SK-N-DZ (cell line): ENCODE measurements at regions not wholly inside any gene's neighbourhood (a gene's known extent, or its start where the extent isn't known, plus 50 kb on each side); places are given as distances from the start of the nearest gene placed in this dataset.
"Not testable (repeated sequence)": the region's sequence is repeated elsewhere in the genome, so short reads cannot be mapped to it uniquely, and the experiment has no call there.

Experiments used
- DNase-seq: peaks from one replicate; pipeline ENCODE4 v3.0.0-alpha.2; 2015; ENCODE audit warnings: low spot score

- no peak for DNase-seq
Observed at GRCh38 chr12:124706363-124706762, 139.0 kb upstream of the NCOR2 start.

- peak; percentile 81 for DNase-seq
Observed at GRCh38 chr12:124705545-124706138, 138.2 kb upstream of the NCOR2 start.

GRCh38 chr12:124704619-124705018 is 137.2 kb upstream of the NCOR2 start:
- DNase-seq: no peak

GRCh38 chr12:124703856-124704255 is 136.4 kb upstream of the NCOR2 start:
- DNase-seq: no peak

GRCh38 chr12:124702736-124703135 is 135.3 kb upstream of the NCOR2 start:
- no peak for DNase-seq

- DNase-seq: no peak
Observed at GRCh38 chr12:124700810-124701592, 133.6 kb upstream of the NCOR2 start.

- DNase-seq: no peak
Observed at GRCh38 chr12:124699909-124700308, 132.5 kb upstream of the NCOR2 start.

- DNase-seq: no peak
Observed at GRCh38 chr12:124698998-124699305, 131.5 kb upstream of the NCOR2 start.

GRCh38 chr12:124698211-124698997 is 131.0 kb upstream of the NCOR2 start:
- DNase-seq: no peak

- DNase-seq: not testable (repeated sequence)
Observed at GRCh38 chr12:124697722-124698121, 130.3 kb upstream of the NCOR2 start.

GRCh38 chr12:124696693-124697476 is 129.5 kb upstream of the NCOR2 start:
- DNase-seq: no peak

- DNase-seq: no peak
Observed at GRCh38 chr12:124695861-124696260, 128.4 kb upstream of the NCOR2 start.

- DNase-seq: peak; percentile 64
Observed at GRCh38 chr12:124694846-124695497, 127.6 kb upstream of the NCOR2 start.

- DNase-seq: no peak
Observed at GRCh38 chr12:124694250-124694649, 126.8 kb upstream of the NCOR2 start.

- DNase-seq: no peak
Observed at GRCh38 chr12:124693111-124693723, 125.8 kb upstream of the NCOR2 start.

- no peak for DNase-seq
Observed at GRCh38 chr12:124692443-124692842, 125.0 kb upstream of the NCOR2 start.

GRCh38 chr12:124691429-124691828 is 124.0 kb upstream of the NCOR2 start:
- no peak for DNase-seq

GRCh38 chr12:124689631-124690030 is 122.2 kb upstream of the NCOR2 start:
- DNase-seq: no peak

- DNase-seq: no peak
Observed at GRCh38 chr12:124688356-124688992, 121.1 kb upstream of the NCOR2 start.

- no peak for DNase-seq
Observed at GRCh38 chr12:124687917-124688316, 120.5 kb upstream of the NCOR2 start.
